Thyroid gland (tissue), 4 donors: ENCODE measurements at regions not wholly inside any gene's neighbourhood (a gene's known extent, or its start where the extent isn't known, plus 50 kb on each side); places are given as distances from the start of the nearest gene placed in this dataset.

ENCODE experiments used
- POLR2A ChIP-seq, 2 donors: fragments of 450-650 bp; IDR thresholded peaks; one replicate each; pipeline ENCODE4 v1.6.1; 2017; ENCODE audit warnings: antibody characterized with exemption in 2 of 2, mild to moderate bottlenecking in 2 of 2, moderate library complexity in 1 of 2
- TF ChIP-seq, protein P1 (sequence below), 6 experiments: fragments of 200-600 bp in 3 of 6; fragments of 450-650 bp in 3 of 6; sonication (generic) in 3 of 6; IDR thresholded peaks; one replicate each; pipeline ENCODE4 v1.5.1; 2016 to 2019; ENCODE audit warnings: antibody characterized with exemption in 6 of 6, mild to moderate bottlenecking in 2 of 6, inconsistent platforms in 1 of 6, moderate library complexity in 1 of 6

DNA sequence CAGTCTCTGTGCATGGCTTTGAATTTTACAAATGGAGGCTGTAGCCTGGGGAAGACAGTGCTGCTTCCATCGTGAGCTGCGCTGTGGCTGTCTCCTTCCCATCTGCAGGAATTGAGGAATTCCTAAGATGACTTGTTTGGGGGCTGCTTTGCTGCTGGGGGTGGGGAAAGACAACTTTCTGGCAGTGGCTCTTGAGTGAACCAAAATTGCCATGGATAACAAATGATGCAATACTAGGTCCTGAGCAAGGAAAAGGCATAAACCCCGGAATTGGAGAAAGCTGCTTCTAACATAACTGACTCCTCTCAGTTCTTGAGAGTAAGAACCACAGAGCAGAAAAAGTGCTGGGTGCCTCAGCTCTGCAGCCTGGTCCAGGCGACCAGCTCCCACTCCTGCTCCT is 245.0 kb upstream of the RPL38 start:
- TF ChIP-seq, protein P1, sequence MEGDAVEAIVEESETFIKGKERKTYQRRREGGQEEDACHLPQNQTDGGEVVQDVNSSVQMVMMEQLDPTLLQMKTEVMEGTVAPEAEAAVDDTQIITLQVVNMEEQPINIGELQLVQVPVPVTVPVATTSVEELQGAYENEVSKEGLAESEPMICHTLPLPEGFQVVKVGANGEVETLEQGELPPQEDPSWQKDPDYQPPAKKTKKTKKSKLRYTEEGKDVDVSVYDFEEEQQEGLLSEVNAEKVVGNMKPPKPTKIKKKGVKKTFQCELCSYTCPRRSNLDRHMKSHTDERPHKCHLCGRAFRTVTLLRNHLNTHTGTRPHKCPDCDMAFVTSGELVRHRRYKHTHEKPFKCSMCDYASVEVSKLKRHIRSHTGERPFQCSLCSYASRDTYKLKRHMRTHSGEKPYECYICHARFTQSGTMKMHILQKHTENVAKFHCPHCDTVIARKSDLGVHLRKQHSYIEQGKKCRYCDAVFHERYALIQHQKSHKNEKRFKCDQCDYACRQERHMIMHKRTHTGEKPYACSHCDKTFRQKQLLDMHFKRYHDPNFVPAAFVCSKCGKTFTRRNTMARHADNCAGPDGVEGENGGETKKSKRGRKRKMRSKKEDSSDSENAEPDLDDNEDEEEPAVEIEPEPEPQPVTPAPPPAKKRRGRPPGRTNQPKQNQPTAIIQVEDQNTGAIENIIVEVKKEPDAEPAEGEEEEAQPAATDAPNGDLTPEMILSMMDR (IDR thresholded peaks at IDR 0.05), result no peak
- TF ChIP-seq POLR2A (IDR thresholded peaks at IDR 0.05), result no peak
